SHP77 (cell line): ENCODE measurements at regions not wholly inside any gene's neighbourhood (a gene's known extent, or its start where the extent isn't known, plus 50 kb on each side); places are given as distances from the start of the nearest gene placed in this dataset.
"Not testable (repeated sequence)": the region's sequence is repeated elsewhere in the genome, so short reads cannot be mapped to it uniquely, and the experiment has no call there.

Experiments used
- DNase-seq, 2 experiments: peaks; one replicate each; lab custom pipeline; 2025; lab: John Stamatoyannopoulos, UW

GRCh38 chr13:103537616-103538015 is 471.4 kb upstream of the SLC10A2 start:
- DNase-seq: no peak

DNA sequence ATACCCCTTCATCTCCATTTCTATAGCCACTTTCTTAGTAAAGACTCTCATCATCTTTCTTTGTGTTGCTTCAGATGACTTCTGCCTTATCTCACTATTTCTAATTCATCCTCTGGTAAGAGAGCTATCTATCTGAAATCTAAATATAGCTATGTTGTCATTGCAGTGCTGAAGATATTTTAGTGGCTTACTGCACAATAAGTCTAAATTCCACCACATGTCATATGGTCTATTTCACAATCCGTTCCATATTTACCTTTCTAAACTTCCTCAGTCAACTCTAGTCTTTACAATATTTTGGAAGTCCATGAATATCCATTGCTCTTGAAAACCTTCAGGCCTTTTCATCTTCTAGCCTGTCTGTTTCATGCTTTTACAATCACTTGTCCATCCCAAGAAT is 465.1 kb upstream of the SLC10A2 start:
- no peak for DNase-seq

DNA sequence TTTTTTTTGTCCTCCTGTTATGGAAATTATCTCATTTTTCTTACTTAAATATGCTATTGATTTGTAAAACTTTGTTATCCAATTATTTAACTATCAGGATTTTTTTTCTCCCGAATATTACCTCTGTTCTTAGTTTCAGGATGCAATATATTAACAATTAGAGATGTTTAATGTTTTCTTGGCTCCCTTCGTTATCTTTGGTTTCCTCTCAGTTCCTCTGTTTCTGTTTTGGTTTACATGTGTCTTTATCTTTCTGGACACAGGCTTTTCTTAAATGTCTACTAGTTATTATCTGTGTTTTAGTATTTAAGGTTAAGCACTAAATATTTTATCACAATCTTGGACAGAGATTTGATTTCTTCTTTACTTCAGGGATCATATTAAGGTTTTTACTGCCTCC is 462.2 kb upstream of the SLC10A2 start:
- no peak for DNase-seq

DNA sequence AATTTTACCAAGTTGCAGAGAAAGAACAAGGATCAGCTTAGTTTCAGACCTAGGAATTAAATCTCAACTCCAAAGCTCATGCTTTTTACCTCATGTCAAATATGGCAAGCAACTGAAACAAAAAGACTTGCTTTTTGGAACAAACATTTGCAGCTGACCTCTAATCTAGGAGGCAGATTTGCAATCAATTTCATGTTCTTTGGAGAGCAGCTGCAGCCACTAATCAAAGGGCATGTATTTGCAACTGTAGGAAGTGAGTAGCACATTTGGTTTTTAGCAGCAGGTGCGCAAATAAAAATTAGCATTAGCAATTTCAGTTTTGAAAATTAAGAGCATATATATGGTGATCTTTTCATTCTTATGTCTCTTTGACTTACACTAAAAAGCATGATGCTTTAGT is 459.3 kb upstream of the SLC10A2 start:
- peak; percentile 71 to 87 for DNase-seq

GRCh38 chr13:103523858-103524257 is 457.6 kb upstream of the SLC10A2 start:
- no peak for DNase-seq

DNA sequence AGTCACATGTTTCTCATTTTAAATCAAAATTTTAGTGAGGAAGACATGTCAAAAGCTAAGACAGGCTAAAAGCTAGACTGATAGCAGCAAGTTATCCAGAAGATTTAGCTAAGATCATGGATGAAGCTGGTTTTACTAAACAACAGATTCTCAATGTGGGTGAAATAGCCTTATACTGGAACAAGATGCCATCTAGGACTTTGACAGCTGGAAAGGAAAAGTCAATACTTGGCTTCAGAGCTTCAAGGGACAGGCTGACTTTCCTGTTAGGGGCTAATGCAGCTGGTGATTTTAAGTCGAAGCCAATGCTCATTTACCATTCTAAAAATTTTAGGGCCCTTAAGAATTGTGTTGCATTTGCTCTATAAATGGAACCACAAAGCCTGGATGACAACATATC is 455.3 kb upstream of the SLC10A2 start:
- no peak for DNase-seq

GRCh38 chr13:103517768-103518102 is 451.5 kb upstream of the SLC10A2 start:
- no peak for DNase-seq

- no peak for DNase-seq
Observed at GRCh38 chr13:103517066-103517767, 451.0 kb upstream of the SLC10A2 start.

DNA sequence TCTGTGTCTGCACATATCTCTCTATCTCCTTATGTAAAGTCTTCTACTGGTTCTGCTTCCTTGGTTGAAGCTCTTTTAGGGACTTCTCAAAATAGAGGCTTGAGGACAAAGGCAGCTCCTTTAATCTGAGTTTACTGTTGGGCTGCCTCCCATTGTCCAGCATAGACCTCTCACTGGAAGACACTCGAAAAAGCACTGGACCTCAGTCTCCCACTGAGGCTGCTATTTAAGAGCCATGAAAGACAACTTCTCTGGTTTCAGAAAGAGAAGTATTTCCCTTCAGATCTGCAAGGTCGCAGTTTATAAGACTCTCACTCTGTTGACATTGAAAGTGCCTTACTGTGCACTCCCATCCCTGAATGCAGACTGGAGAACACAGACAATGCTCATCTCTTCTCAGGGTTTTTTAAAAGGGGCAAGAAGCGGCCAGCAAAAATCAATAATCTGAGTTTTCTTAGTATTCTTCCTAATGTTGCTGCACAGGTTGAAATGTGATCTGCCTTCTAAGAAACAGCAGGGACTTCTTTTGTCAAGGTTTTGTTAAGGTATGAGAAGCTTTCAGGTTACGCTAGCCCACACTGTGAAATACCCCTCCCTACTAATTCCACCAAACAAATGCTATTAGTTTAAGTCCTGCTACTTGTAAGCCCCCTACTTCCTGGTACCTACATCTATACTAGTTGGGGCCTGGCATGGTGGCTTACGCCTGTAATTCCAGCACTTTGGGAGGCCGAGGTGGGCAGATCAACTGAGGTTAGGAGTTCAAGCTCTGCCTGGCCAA is 450.0 kb upstream of the SLC10A2 start:
- DNase-seq: no peak

DNA sequence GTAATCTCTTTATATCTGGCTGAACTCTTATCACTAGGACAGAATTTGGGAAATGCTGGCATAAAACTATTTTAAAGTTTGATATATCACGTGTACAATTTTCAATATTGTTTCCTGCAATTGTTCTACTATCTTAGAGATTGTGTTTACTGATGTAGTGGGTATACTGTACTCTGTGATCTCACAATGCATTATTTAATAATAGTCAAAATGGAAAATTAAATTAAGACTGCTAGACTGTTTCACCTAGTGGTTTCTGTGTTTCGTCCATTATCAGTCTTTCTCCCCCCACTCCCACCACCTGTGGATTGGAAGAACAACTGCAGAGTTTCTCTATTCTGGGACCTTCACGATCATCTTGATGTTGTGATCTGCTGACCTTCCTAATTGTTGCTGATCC is 449.2 kb upstream of the SLC10A2 start:
- no peak for DNase-seq

DNA sequence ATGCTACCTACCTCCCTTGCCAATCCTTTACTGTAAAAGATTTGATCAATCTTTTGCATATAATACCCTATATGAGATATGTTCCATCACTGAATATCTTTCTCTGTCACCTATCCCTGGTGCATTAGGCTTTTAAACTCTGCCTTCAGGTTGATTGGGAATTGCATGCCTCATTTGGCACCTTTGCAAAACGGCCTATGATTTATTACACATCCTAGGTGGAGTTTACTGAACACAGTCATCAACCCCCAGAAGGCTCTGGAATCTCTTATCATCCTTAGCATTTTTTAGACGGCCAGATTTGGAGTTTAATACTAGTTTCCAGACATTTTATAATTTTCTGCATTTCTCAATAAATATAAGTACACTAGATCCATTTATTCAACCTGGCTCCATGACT is 448.4 kb upstream of the SLC10A2 start:
- no peak for DNase-seq

DNA sequence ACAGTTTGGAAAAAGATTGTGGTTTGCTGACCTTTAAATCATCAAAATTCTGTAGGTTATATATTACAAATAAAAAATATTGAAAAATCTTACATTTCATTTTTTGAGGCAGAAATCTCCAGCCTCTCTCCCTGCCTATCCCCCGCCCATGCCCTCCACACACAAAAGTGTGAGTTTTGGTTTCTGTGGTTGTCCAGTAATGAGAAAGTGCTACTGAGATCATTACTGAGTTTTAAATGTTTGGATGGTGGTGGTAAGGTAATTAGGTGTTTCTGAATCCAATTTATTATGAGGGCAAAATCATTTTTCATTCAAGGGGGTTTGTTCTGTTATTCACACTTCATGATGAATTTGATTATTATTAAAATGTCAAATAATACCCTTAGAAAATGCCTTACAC is 448.0 kb upstream of the SLC10A2 start:
- DNase-seq: no peak

DNA sequence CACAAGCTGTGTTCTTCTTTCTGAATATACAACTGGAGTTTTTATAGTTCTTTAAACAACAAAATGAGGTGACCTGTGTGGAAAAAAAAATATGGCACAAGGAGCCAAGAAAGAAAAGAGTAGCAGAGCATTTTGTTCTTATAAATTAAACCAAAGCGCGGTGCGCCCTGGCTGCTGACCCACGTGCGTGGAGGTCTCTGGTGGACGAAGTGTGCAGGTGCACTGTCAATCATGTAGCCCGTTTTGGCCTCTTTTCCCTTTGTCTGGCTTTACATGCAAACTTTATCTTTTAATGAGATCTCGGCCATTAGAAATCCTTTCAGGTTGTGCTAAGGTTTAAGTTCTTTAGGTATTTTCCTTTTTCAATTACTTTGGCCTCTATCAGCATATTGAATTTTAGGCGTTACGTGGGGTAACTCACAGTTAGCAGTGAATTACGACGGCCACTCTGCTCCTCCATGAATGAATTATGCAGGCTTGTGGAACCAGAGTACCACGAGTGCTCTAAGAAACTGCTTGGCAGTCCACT is 443.9 kb upstream of the SLC10A2 start:
- no peak for DNase-seq

- no peak for DNase-seq
Observed at GRCh38 chr13:103497404-103497803, 431.2 kb upstream of the SLC10A2 start.

GRCh38 chr13:103487841-103488240 is 421.6 kb upstream of the SLC10A2 start:
- no peak for DNase-seq

DNA sequence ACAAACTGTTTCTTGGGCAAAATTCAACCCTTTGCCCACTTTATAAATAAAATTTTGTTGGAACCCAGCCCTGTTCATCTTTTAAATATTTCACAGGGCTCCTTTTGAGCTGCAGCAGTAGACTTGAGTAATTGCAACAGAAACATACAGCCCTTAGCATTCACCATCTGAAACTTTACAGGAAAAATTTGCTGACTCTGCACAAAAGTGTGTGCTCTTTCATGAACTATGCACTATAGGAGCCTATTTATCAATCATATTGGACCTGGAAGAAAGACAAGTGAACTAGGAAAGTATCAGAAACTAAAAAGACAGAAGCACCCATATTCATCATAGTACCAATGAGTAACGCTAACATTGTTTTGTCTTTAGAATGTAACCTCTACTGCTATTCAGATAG is 406.9 kb upstream of the SLC10A2 start:
- no peak for DNase-seq

GRCh38 chr13:103471896-103472295 is 405.7 kb upstream of the SLC10A2 start:
- DNase-seq: no peak

DNA sequence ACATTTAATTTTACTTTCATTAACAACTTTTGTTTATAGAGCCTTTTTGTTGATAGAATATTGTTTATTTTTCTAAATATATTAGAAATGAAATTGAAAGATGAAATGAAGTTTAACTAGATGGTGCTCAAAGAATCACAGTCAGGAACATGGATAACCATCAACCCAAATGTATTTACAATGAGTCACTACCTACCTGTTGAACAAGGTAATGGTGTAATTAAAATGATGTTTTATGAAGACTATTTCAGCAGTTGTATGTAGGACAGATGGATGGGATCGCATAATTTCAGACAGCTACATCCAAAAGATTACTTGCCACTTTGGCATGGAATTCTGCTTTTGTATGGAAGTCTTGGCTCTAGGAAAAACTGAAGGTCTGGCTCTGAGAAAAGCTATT is 403.6 kb upstream of the SLC10A2 start:
- no peak for DNase-seq

DNA sequence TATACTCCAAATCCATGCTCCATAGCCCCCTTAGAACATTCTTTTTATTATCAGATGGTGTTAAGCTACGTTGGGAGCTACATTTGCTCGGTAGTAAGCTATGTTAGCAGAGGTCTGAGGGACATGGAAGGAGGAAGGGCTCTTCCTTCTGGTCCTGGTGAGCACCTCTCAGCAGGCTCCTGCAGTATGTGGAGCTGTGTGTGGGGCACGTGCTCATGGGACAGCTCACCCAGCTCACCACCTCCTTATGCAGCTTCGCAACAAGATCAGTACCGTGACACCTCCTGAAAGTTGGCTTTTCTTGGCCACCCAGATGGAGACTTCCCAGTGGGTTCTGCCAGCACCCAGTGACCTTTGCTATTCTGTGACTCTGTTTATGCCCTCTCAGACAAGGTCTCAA is 400.5 kb upstream of the SLC10A2 start:
- DNase-seq: peak; percentile 70 to 77

DNA sequence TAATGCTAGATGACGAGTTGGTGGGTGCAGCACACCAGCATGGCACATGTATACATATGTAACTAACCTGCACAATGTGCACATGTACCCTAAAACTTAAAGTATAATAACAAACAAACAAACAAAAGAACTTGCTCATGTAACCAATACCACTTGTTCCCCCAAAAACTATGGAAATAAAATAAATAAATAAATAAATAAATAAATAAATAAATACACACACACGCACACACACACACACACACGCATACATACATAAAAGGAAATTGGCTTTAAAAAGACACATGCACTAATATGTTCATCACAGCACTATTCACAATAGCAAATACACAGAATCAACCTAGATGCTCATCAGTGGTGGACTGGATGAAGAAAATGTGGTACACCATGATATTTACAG is 394.0 kb upstream of the SLC10A2 start:
- DNase-seq: not testable (repeated sequence)

- DNase-seq: not testable (repeated sequence)
Observed at GRCh38 chr13:103457050-103457449, 390.8 kb upstream of the SLC10A2 start.

DNA sequence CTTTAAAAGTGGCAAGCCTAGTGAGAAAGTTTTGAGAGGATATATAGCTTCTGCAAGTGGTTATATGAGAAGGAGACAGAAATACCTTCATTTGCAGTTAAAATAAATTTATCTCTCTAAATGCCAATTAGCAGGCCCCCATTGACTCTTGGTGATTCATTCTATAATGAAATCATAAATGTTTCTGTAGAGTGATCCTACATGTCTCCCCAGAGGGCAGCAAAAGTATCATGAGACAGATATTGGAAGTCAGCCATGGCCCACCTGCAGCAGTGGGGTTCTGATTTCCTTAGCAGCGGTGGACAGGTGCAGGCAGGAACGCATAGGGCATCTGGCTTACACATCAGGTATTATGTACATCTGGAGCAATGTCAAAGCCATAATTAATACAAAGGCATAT is 385.4 kb upstream of the SLC10A2 start:
- DNase-seq: peak; percentile 45 to 56

GRCh38 chr13:103443604-103444003 is 377.4 kb upstream of the SLC10A2 start:
- no peak for DNase-seq

DNA sequence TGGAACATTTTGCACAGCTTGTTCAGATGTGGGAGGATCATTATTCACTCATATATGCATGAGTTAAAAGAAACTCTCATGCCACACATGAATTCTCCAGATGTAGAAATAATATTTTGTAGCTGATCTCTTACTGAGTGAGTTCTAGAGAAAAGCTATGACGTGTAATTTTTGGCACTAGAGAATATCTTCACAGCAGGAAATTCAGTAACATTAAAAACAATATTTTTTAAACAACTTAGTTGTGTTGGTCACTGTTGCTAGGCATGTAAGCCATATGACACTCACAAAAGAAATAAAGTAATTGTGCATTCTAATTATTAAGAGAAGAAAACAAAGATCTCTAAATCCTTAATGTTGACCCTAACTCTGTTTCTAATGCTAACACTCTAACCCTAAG is 371.4 kb upstream of the SLC10A2 start:
- DNase-seq: no peak
